SK-N-SH (cell line): ENCODE measurements at regions not wholly inside any gene's neighbourhood (a gene's known extent, or its start where the extent isn't known, plus 50 kb on each side); places are given as distances from the start of the nearest gene placed in this dataset.
"Not testable (repeated sequence)": the region's sequence is repeated elsewhere in the genome, so short reads cannot be mapped to it uniquely, and the experiment has no call there.

Source experiments
- CTCF ChIA-PET: fragments of 300-600, 350-600 bp; formaldehyde crosslinking; extraction: SDS; loops from one replicate; lab custom pipeline; 2021; lab: Yijun Ruan, JAX
- POLR2A ChIA-PET: fragments of 350-600 bp; sonication (Branson Sonifier 250); formaldehyde crosslinking; extraction: SDS; loops from one replicate; lab custom pipeline; 2020; ENCODE audit warnings: antibody characterized with exemption, inconsistent platforms; lab: Yijun Ruan, JAX
- DNase-seq: peaks from one replicate; pipeline ENCODE4 v3.0.0; 2012
- H2AFZ ChIP-seq: fragments of 200-600 bp; sonication (generic); 2 replicates; pipeline ENCODE4 v1.8.1; 2016; ENCODE audit warnings: antibody characterized with exemption, mild to moderate bottlenecking, low read depth
- H3F3A ChIP-seq: fragments of 200-600 bp; sonication (generic); replicated peaks from 2 replicates; pipeline ENCODE3; 2016; ENCODE audit warnings: antibody characterized with exemption, mild to moderate bottlenecking; ENCODE audit not compliant: insufficient read depth
- H3K27ac ChIP-seq, 2 experiments: fragments of 200-500 bp in 1 of 2; fragments of 200-600 bp in 1 of 2; sonication (Bioruptor generic) in 1 of 2; sonication (generic), shearing (Covaris generic) in 1 of 2; 2 replicates each; pipeline versions ENCODE4 v1.5.1 to v1.6.1; 2014 to 2016; ENCODE audit warnings: low read depth in 2 of 2, inconsistent platforms in 1 of 2, low read length in 1 of 2, mild to moderate bottlenecking in 1 of 2, mixed read lengths in 1 of 2
- H3K27me3 ChIP-seq: fragments of 200-600 bp; sonication (generic), shearing (Covaris generic); 2 replicates; pipeline ENCODE4 v1.6.1; 2016; ENCODE audit warnings: mixed run types; ENCODE audit not compliant: insufficient read depth
- H3K36me3 ChIP-seq, 2 experiments: fragments of 200-500 bp in 1 of 2; fragments of 200-600 bp in 1 of 2; sonication (Bioruptor generic) in 1 of 2; sonication (generic) in 1 of 2; replicated peaks in 1 of 2; 2 replicates each; pipeline versions ENCODE3 to v1.5.1; 2014 to 2016; ENCODE audit warnings: low read length in 1 of 2, mild to moderate bottlenecking in 1 of 2; ENCODE audit not compliant: insufficient read depth in 2 of 2, control insufficient read depth in 1 of 2
- H3K4me1 ChIP-seq, 2 experiments: fragments of 200-500 bp in 1 of 2; fragments of 200-600 bp in 1 of 2; sonication (Bioruptor generic) in 1 of 2; sonication (generic), shearing (Covaris generic) in 1 of 2; 2 replicates each; pipeline versions ENCODE4 v1.5.1 to v1.6.1; 2014 to 2016; ENCODE audit warnings: low read depth in 1 of 2, low read length in 1 of 2, mixed run types in 1 of 2; ENCODE audit not compliant: insufficient read depth in 2 of 2, control insufficient read depth in 1 of 2
- H3K4me2 ChIP-seq: fragments of 200-600 bp; sonication (generic), shearing (Covaris generic); 2 replicates; pipeline ENCODE4 v1.6.1; 2017; ENCODE audit warnings: mixed run types
- H3K4me3 ChIP-seq, 2 experiments: fragments of 200-500 bp in 1 of 2; fragments of 200-600 bp in 1 of 2; sonication (Bioruptor generic) in 1 of 2; sonication (generic), shearing (Covaris generic) in 1 of 2; 2 replicates each; pipeline versions ENCODE4 v1.5.1 to v1.8.1; 2014 to 2016; ENCODE audit warnings: low read depth in 2 of 2, inconsistent platforms in 1 of 2, low read length in 1 of 2, mild to moderate bottlenecking in 1 of 2, mixed read lengths in 1 of 2, moderate library complexity in 1 of 2
- H3K79me2 ChIP-seq: fragments of 200-600 bp; sonication (generic); 2 replicates; pipeline ENCODE4 v1.8.1; 2017; ENCODE audit warnings: mild to moderate bottlenecking; ENCODE audit not compliant: insufficient read depth
- H3K9ac ChIP-seq: fragments of 200-600 bp; sonication (generic); 2 replicates; pipeline ENCODE4 v1.6.1; 2017; ENCODE audit warnings: mixed run types
- H3K9me2 ChIP-seq: fragments of 200-600 bp; sonication (generic); 2 replicates; pipeline ENCODE4 v1.6.1; 2017; ENCODE audit warnings: mixed run types
- H3K9me3 ChIP-seq: fragments of 200-600 bp; sonication (generic); 2 replicates; pipeline ENCODE4 v1.6.1; 2017; ENCODE audit warnings: mixed run types, mild to moderate bottlenecking, moderate library complexity
- H4K20me1 ChIP-seq: fragments of 200-600 bp; sonication (generic); 2 replicates; pipeline ENCODE4 v1.6.1; 2017; ENCODE audit warnings: mild to moderate bottlenecking, mixed run types; ENCODE audit not compliant: insufficient read depth
- EP300 ChIP-seq, 2 experiments: IDR thresholded peaks; 2 replicates each; pipeline versions ENCODE4 v1.4.0 to v1.6.1; 2012; ENCODE audit warnings: borderline replicate concordance in 1 of 2, low read depth in 1 of 2, low read length in 1 of 2
- FOXM1 ChIP-seq: IDR thresholded peaks from 2 replicates; pipeline ENCODE4 v1.4.0; 2012; ENCODE audit warnings: low read depth, mild to moderate bottlenecking
- GABPA ChIP-seq: IDR thresholded peaks from 2 replicates; pipeline ENCODE4 v1.4.0; 2012; ENCODE audit warnings: low read depth, mild to moderate bottlenecking
- JUND ChIP-seq: IDR thresholded peaks from 2 replicates; pipeline ENCODE4 v1.4.0; 2012
- RXRA ChIP-seq: IDR thresholded peaks from 2 replicates; pipeline ENCODE4 v1.4.0; 2012; ENCODE audit warnings: low read depth, mild to moderate bottlenecking, borderline replicate concordance
- TEAD4 ChIP-seq: IDR thresholded peaks from 2 replicates; pipeline ENCODE4 v1.4.0; 2012; ENCODE audit warnings: mild to moderate bottlenecking, borderline replicate concordance; ENCODE audit not compliant: insufficient read depth
- USF2 ChIP-seq: fragments of 150-350 bp; IDR thresholded peaks from 2 replicates; pipeline ENCODE4 v1.6.1; 2017; ENCODE audit warnings: antibody characterized with exemption, low read length, low read depth, borderline replicate concordance
- WGBS: methylation state at CpG from one replicate; pipeline ENCODE4 v1.1.6; 2017; ENCODE audit warnings: low lambda C conversion rate; 5-methylcytosine and 5-hydroxymethylcytosine counted together

GRCh38 chr1:197994907-197995407, 77.8 kb downstream of the LHX9 start:
- Histone ChIP-seq H3K27ac (no peak overlapping the region), H3K4me2 (no peak overlapping the region), H3K9me2 (no peaks in the 10 kb centered on the region), H3K27me3 (no peaks in the 10 kb centered on the region), H3K4me1 (no peaks in the 10 kb centered on the region), H3K4me3 (no peak overlapping the region), H3K9me3 (no peaks in the 10 kb centered on the region), H4K20me1 (no peaks in the 10 kb centered on the region), H3K79me2 (no peaks in the 10 kb centered on the region), H3K36me3 (no peaks in the 10 kb centered on the region), H3F3A (no peaks in the 10 kb centered on the region), H2AFZ (no peak overlapping the region), H3K9ac (no peak overlapping the region)
- DNase-seq, result no peak
- ChIA-PET POLR2A (no interaction called here), CTCF (no interaction called here)
- WGBS, result 69% methylated on average over 7 of the region's 7 CpGs
- TF ChIP-seq TEAD4 (no peak), RXRA (no peak), USF2 (no peak)

- Histone ChIP-seq H3K27me3 (no peaks in the 10 kb centered on the region), H3K4me1 (no peaks in the 10 kb centered on the region), H3K9me2 (no peaks in the 10 kb centered on the region), H3K36me3 (no peaks in the 10 kb centered on the region), H2AFZ (no peak overlapping the region), H3K9ac (no peak overlapping the region), H3F3A (no peaks in the 10 kb centered on the region), H4K20me1 (no peaks in the 10 kb centered on the region), H3K4me2 (no peak overlapping the region), H3K4me3 (no peak overlapping the region), H3K79me2 (no peaks in the 10 kb centered on the region), H3K9me3 (no peaks in the 10 kb centered on the region), H3K27ac (no peak overlapping the region)
- WGBS, result 85% methylated on average over 6 of the region's 6 CpGs
- ChIA-PET POLR2A (no interaction called here), CTCF (no interaction called here)
- no peak for DNase-seq
- TF ChIP-seq EP300 (IDR thresholded peaks at IDR 0.05; ENCODE audit: borderline replicate concordance in 1 of 2, low read depth in 1 of 2, low read length in 1 of 2), result no peak
- TF ChIP-seq GABPA, result no peak
- no peak for TF ChIP-seq JUND
- no peak for TF ChIP-seq FOXM1
These were observed 78.5 kb downstream of the LHX9 start for GRCh38 chr1:197995408-197996258.

- DNase-seq, H3K9me3 ChIP-seq, H3K9ac ChIP-seq, H3F3A ChIP-seq, POLR2A ChIA-PET, H2AFZ ChIP-seq, CTCF ChIA-PET, H3K27me3 ChIP-seq, H3K79me2 ChIP-seq, H3K4me3 ChIP-seq, H3K9me2 ChIP-seq, H3K4me2 ChIP-seq, H3K27ac ChIP-seq, H3K36me3 ChIP-seq, H3K4me1 ChIP-seq, H4K20me1 ChIP-seq: not testable (repeated sequence)
- WGBS, result 95% methylated on average over 2 of the region's 3 CpGs
These were observed 79.0 kb downstream of the LHX9 start for GRCh38 chr1:197996259-197996512.
